ENCODE measurements at regions not wholly inside any gene's neighbourhood (a gene's known extent, or its start where the extent isn't known, plus 50 kb on each side); places are given as distances from the start of the nearest gene placed in this dataset.

DNA sequence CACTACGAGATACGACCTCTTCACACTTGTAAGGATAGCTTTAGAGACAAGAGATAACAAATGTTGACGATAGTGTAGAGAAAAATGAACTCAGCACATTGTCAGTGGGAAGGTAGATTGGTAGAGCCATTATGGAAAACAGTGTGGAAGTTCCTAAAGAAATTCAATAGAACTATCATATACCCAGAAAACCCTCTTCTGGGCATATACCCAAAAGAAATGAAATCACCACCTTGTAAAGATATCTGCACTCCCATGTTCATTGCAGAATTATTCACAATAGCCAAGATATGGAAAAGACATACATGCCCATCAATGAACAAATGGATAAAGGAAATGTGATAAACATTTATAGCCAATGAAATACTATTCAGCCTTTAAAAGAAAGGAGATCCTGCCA, 499.8 kb upstream of the TBX3 start:
- peaks cover 4% of the 10 kb centered on the region for H3K9me3 Mint-ChIP-seq
- H3K27ac Mint-ChIP-seq: no peak overlapping the region
- POLR2A ChIA-PET: no interaction called here
- H3K27me3 Mint-ChIP-seq: no peaks in the 10 kb centered on the region
- TF ChIP-seq, protein P1, sequence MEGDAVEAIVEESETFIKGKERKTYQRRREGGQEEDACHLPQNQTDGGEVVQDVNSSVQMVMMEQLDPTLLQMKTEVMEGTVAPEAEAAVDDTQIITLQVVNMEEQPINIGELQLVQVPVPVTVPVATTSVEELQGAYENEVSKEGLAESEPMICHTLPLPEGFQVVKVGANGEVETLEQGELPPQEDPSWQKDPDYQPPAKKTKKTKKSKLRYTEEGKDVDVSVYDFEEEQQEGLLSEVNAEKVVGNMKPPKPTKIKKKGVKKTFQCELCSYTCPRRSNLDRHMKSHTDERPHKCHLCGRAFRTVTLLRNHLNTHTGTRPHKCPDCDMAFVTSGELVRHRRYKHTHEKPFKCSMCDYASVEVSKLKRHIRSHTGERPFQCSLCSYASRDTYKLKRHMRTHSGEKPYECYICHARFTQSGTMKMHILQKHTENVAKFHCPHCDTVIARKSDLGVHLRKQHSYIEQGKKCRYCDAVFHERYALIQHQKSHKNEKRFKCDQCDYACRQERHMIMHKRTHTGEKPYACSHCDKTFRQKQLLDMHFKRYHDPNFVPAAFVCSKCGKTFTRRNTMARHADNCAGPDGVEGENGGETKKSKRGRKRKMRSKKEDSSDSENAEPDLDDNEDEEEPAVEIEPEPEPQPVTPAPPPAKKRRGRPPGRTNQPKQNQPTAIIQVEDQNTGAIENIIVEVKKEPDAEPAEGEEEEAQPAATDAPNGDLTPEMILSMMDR (IDR thresholded peaks at IDR 0.05): no peak
- H3K4me1 Mint-ChIP-seq: no peaks in the 10 kb centered on the region
- no peak for ATAC-seq (ENCODE audit: low read depth)
- CTCF ChIA-PET: no interaction called here
- H3K4me3 Mint-ChIP-seq: no peak overlapping the region
- no peak for DNase-seq
- no peaks in the 10 kb centered on the region for H3K36me3 Mint-ChIP-seq (ENCODE audit: low read depth)
- intact Hi-C loops (cut with micrococcal nuclease): no loop called here

DNA sequence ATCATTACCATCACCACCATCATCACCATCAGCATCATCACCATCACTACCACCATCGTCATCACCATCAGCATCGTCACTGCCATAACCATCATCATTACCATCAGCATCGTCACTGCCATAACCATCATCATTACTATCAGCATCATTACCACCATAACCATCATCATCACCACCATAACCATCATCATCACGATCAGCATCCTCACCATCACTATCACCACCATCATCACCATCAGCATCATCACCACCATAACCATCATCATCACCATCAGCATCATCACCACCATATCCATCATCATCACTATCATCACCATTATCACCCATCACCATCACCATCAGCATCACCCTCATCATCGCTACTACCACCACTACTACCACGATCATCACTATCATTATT, 493.9 kb upstream of the TBX3 start:
- no peaks in the 10 kb centered on the region for H3K9me3 Mint-ChIP-seq
- H3K36me3 Mint-ChIP-seq (ENCODE audit: low read depth): no peaks in the 10 kb centered on the region
- H3K4me3 Mint-ChIP-seq: no peak overlapping the region
- ATAC-seq (ENCODE audit: low read depth) (no peak), DNase-seq (no peak)
- TF ChIP-seq, protein P1 (IDR thresholded peaks at IDR 0.05): no peak
- intact Hi-C loops (cut with micrococcal nuclease): no loop called here
- H3K27ac Mint-ChIP-seq: no peak overlapping the region
- H3K27me3 Mint-ChIP-seq: no peaks in the 10 kb centered on the region
- POLR2A ChIA-PET: no interaction called here
- CTCF ChIA-PET: no interaction called here
- no peaks in the 10 kb centered on the region for H3K4me1 Mint-ChIP-seq

DNA sequence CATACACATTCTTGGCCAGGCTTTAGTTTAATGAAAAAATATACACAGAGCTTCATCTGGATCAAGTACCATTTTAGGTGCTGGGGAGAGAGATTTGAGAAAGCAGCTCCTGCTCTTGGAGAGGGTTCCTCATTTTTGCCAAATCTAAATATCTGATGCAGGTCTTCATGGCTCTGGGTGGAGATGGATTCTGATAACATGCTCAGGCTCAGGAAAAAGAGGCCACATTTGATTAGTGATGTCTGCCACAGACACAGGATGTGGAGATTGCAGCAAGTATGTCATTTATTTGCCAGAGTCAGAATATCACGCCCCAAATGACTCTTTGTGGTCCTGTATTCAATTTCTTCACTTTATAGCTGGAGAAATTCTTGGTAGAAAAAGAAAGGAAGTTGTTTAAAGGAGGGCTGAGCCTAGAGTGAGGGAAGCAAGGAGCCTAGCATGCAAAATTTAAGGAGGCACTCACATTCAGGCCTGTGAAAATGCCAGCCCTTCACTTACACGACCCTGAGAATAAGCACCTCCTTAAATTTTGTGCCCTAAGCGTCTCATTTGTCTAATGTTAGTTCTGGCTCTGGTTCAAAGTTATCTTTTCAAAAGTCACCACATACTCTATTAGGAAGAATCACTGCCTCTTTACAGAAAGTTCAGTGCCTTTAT, 492.9 kb upstream of the TBX3 start:
- intact Hi-C loops (cut with micrococcal nuclease): no loop called here
- Mint-ChIP-seq H3K4me1 (no peaks in the 10 kb centered on the region), H3K36me3 (ENCODE audit: low read depth) (no peaks in the 10 kb centered on the region), H3K27ac (no peak overlapping the region), H3K9me3 (no peaks in the 10 kb centered on the region), H3K4me3 (no peak overlapping the region), H3K27me3 (no peaks in the 10 kb centered on the region)
- TF ChIP-seq, protein P1 (IDR thresholded peaks at IDR 0.05): no peak
- DNase-seq (no peak), ATAC-seq (ENCODE audit: low read depth) (no peak)
- CTCF ChIA-PET: no interaction called here
- POLR2A ChIA-PET: no interaction called here

DNA sequence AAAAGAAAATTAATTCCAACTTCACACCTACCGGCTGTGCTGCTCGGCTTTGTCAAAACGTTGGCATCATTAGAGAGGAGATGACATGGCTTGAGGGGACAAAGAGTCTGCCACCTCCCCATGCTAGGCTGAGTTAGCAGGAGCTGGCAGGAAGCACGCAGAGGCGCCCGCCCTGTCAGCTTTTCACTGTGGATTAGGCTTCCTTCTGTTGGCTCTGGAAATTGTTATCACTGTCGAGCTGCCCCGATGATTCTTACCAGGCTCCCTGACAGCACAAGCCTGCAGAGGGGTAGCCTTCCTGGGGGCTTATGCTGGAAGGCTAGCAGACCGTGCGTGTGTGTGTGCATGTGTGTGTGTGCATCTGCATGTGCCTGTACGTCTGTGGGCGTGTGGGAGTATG, 490.9 kb upstream of the TBX3 start:
- CTCF ChIA-PET: no interaction called here
- intact Hi-C loops (cut with micrococcal nuclease): no loop called here

DNA sequence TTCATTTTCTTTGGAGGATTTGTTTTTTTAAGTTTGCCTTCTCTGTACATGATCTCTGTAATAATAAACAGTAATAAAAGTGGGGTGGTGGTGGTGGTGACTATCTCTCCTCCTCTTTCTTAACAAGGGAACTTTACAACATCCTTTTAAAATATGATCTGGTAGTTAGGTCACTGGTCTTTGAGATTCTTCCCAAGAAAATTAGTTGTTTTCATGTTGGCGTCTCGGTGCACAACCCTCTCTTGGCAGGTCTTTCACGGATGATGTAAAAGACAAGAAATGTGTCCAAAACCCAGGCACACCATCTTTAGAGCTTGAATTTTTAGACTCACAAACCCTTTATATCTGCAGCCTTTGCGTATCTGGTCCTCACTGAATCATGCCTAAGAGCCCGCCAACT, 488.5 kb upstream of the TBX3 start:
- ATAC-seq (ENCODE audit: low read depth): no peak
- DNase-seq: no peak
- no peak overlapping the region for H3K4me3 Mint-ChIP-seq
- H3K27ac Mint-ChIP-seq: no peak overlapping the region
- H3K27me3 Mint-ChIP-seq: no peaks in the 10 kb centered on the region
- no peaks in the 10 kb centered on the region for H3K36me3 Mint-ChIP-seq (ENCODE audit: low read depth)
- ChIA-PET POLR2A (no interaction called here), CTCF (no interaction called here)
- peaks cover 5% of the 10 kb centered on the region for H3K9me3 Mint-ChIP-seq
- TF ChIP-seq, protein P1 (IDR thresholded peaks at IDR 0.05): no peak
- intact Hi-C loops (cut with micrococcal nuclease): no loop called here
- H3K4me1 Mint-ChIP-seq: no peaks in the 10 kb centered on the region

More for the DNA sequence above, 490.9 kb upstream of the TBX3 start:
- no peak for ATAC-seq (ENCODE audit: low read depth)
- TF ChIP-seq, protein P1 (IDR thresholded peaks at IDR 0.05): no peak
- Mint-ChIP-seq H3K9me3 (peaks cover 5% of the 10 kb centered on the region), H3K27ac (no peak overlapping the region), H3K36me3 (ENCODE audit: low read depth) (no peaks in the 10 kb centered on the region), H3K27me3 (no peaks in the 10 kb centered on the region), H3K4me1 (no peaks in the 10 kb centered on the region), H3K4me3 (no peak overlapping the region)
- no peak for DNase-seq
- POLR2A ChIA-PET: no interaction called here

Measured in activated B cell treated with CpG ODN at 0.5 μM for 24 hours (primary cell).